Thyroid gland (tissue), 4 donors: ENCODE measurements at regions not wholly inside any gene's neighbourhood (a gene's known extent, or its start where the extent isn't known, plus 50 kb on each side); places are given as distances from the start of the nearest gene placed in this dataset.

Experiments
- POLR2A ChIP-seq, 2 donors: fragments of 450-650 bp; IDR thresholded peaks; one replicate each; pipeline ENCODE4 v1.6.1; 2017; ENCODE audit warnings: antibody characterized with exemption in 2 of 2, mild to moderate bottlenecking in 2 of 2, moderate library complexity in 1 of 2
- TF ChIP-seq, protein P1 (sequence below), 6 experiments: fragments of 200-600 bp in 3 of 6; fragments of 450-650 bp in 3 of 6; sonication (generic) in 3 of 6; IDR thresholded peaks; one replicate each; pipeline ENCODE4 v1.5.1; 2016 to 2019; ENCODE audit warnings: antibody characterized with exemption in 6 of 6, mild to moderate bottlenecking in 2 of 6, inconsistent platforms in 1 of 6, moderate library complexity in 1 of 6

DNA sequence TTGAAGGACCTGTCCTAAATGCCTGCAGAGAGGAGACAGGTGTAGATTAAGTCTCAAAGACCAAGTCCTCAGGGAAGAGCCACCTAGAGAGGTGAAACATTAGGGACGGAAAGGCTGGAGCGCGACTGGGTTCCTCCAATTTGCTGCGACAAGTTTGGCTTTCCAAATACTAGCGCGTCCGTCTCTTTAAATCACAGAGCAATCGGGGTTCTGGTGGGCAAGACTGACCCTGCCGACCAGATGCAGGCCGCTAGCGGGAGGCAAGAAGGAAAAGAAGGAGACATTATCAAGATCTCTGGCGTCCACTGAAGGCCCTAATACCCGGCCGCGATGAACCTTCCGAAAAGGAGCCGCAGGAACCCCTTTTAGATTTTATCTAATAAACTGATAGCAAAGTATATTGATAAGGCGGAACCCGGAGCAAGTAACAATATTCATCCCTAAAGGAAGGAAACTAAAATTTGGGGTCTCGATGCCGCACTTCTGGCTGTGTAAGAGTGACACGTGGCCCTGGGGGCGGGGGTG lies 128.2 kb upstream of the C11orf58 start:
- TF ChIP-seq, protein P1, sequence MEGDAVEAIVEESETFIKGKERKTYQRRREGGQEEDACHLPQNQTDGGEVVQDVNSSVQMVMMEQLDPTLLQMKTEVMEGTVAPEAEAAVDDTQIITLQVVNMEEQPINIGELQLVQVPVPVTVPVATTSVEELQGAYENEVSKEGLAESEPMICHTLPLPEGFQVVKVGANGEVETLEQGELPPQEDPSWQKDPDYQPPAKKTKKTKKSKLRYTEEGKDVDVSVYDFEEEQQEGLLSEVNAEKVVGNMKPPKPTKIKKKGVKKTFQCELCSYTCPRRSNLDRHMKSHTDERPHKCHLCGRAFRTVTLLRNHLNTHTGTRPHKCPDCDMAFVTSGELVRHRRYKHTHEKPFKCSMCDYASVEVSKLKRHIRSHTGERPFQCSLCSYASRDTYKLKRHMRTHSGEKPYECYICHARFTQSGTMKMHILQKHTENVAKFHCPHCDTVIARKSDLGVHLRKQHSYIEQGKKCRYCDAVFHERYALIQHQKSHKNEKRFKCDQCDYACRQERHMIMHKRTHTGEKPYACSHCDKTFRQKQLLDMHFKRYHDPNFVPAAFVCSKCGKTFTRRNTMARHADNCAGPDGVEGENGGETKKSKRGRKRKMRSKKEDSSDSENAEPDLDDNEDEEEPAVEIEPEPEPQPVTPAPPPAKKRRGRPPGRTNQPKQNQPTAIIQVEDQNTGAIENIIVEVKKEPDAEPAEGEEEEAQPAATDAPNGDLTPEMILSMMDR (IDR thresholded peaks at IDR 0.05): no peak
- TF ChIP-seq POLR2A (IDR thresholded peaks at IDR 0.05): no peak
